ENCODE measurements at regions not wholly inside any gene's neighbourhood (a gene's known extent, or its start where the extent isn't known, plus 50 kb on each side); places are given as distances from the start of the nearest gene placed in this dataset.

GRCh38 chr2:128411431-128411830, 92.8 kb upstream of the HS6ST1 start:
- TF ChIP-seq CTCF (IDR thresholded peaks at IDR 0.05; ENCODE audit: low read depth, low read length, missing control alignments), result no peak
- in situ Hi-C loops (cut with HindIII; ENCODE audit: low pct_ligation_motif_present, low sequenced_read_pairs), result no loop called here
- no peak for DNase-seq
- Histone ChIP-seq H3K36me3 (replicated peaks) (no peaks in the 10 kb centered on the region), H3K27me3 (replicated peaks) (no peaks in the 10 kb centered on the region), H3K27ac (no peak overlapping the region), H3K4me3 (ENCODE audit: low read depth, low read length) (no peak overlapping the region)

- Histone ChIP-seq H3K4me3 (ENCODE audit: low read depth, low read length) (no peak overlapping the region), H3K36me3 (replicated peaks) (no peaks in the 10 kb centered on the region), H3K27ac (no peak overlapping the region), H3K27me3 (replicated peaks) (no peaks in the 10 kb centered on the region)
- in situ Hi-C loops (cut with HindIII; ENCODE audit: low pct_ligation_motif_present, low sequenced_read_pairs), result no loop called here
- no peak for DNase-seq
- no peak for TF ChIP-seq CTCF (IDR thresholded peaks at IDR 0.05; ENCODE audit: low read depth, low read length, missing control alignments)
These were observed 93.7 kb upstream of the HS6ST1 start for GRCh38 chr2:128412181-128412871.

GRCh38 chr2:128413014-128413717, 94.5 kb upstream of the HS6ST1 start:
- Histone ChIP-seq H3K4me3 (ENCODE audit: low read depth, low read length) (no peak overlapping the region), H3K27ac (no peak overlapping the region), H3K36me3 (replicated peaks) (no peaks in the 10 kb centered on the region), H3K27me3 (replicated peaks) (no peaks in the 10 kb centered on the region)
- no peak for TF ChIP-seq CTCF (IDR thresholded peaks at IDR 0.05; ENCODE audit: low read depth, low read length, missing control alignments)
- in situ Hi-C loops (cut with HindIII; ENCODE audit: low pct_ligation_motif_present, low sequenced_read_pairs), result no loop called here
- DNase-seq, result no peak

GRCh38 chr2:128413718-128414341, 95.2 kb upstream of the HS6ST1 start:
- in situ Hi-C loops (cut with HindIII; ENCODE audit: low pct_ligation_motif_present, low sequenced_read_pairs), result no loop called here

GRCh38 chr2:128414351-128414750, 95.7 kb upstream of the HS6ST1 start:
- no peaks in the 10 kb centered on the region for H3K36me3 ChIP-seq (replicated peaks)
- H3K27me3 ChIP-seq (replicated peaks), result no peaks in the 10 kb centered on the region
- in situ Hi-C loops (cut with HindIII; ENCODE audit: low pct_ligation_motif_present, low sequenced_read_pairs), result no loop called here
- no peak overlapping the region for H3K27ac ChIP-seq
- no peak for DNase-seq
- no peak overlapping the region for H3K4me3 ChIP-seq (ENCODE audit: low read depth, low read length)
- no peak for TF ChIP-seq CTCF (IDR thresholded peaks at IDR 0.05; ENCODE audit: low read depth, low read length, missing control alignments)

More at GRCh38 chr2:128413718-128414341, 95.2 kb upstream of the HS6ST1 start:
- Histone ChIP-seq H3K27me3 (replicated peaks) (no peaks in the 10 kb centered on the region), H3K27ac (no peak overlapping the region), H3K36me3 (replicated peaks) (no peaks in the 10 kb centered on the region), H3K4me3 (ENCODE audit: low read depth, low read length) (no peak overlapping the region)
- no peak for DNase-seq
- no peak for TF ChIP-seq CTCF (IDR thresholded peaks at IDR 0.05; ENCODE audit: low read depth, low read length, missing control alignments)

Measured in brain microvascular endothelial cell (primary cell).